Pons (tissue), 1 donor: ENCODE measurements at regions not wholly inside any gene's neighbourhood (a gene's known extent, or its start where the extent isn't known, plus 50 kb on each side); places are given as distances from the start of the nearest gene placed in this dataset.

Source experiments
- DNase-seq: peaks from one replicate; pipeline ENCODE4 v3.0.0-alpha.2; 2016; ENCODE audit warnings: low spot score

- DNase-seq, result peak; percentile 11
These were observed 133.8 kb upstream of the NUDT4 start for GRCh38 chr12:93243689-93244513.

GRCh38 chr12:93244514-93245077, 133.1 kb upstream of the NUDT4 start:
- DNase-seq, result no peak

GRCh38 chr12:93245543-93245942, 132.2 kb upstream of the NUDT4 start:
- no peak for DNase-seq

- no peak for DNase-seq
These were observed 130.3 kb upstream of the NUDT4 start for GRCh38 chr12:93247313-93247991.

DNA sequence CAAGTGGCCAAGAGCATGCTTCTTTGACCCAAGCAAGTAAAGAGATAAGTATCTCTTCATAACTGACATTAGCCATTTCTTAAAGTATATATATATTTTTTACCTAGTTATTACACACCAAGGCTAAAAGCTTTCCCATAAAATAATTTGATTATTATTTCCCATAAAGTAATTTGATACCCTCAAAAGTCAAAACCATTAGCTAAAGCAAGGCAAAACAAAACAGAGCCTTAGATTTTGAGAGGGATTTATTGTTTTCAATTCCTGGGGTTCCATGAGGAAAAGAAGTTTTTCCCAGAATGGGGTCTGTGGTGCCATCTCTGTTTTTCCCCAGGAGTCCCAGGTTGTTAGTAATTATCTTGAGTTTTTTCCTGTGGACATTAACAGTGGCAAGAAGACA, 125.5 kb upstream of the NUDT4 start:
- no peak for DNase-seq

- DNase-seq, result no peak
These were observed 122.8 kb upstream of the NUDT4 start for GRCh38 chr12:93254911-93255310.

GRCh38 chr12:93256256-93256969, 121.3 kb upstream of the NUDT4 start:
- no peak for DNase-seq

DNA sequence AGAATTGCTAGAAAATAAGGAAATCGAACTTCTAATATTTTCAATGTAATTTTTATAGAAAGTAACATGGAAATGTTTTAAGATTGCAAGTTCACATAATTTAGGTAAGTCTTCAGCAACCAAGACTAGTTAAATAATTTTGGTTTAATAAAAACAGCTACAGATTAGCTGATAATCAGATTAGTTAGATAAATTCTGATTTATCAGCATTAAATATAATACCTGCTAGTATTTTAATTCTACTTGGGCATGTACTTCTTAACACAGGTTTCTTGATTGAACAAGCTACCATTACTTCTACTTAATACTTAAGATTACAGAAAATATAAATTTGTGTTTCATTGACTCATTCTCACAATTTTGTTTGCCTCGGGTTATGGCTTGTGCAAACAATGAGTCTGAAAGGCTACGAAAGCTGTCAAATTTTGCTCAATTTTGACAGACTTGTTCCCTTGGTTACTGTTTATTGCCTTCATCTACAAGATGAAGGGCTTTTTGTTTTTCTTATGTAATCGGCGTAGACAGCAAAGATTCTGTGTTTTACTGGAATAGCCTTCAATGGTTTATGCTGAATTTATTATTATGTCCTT, 116.1 kb upstream of the NUDT4 start:
- no peak for DNase-seq

DNA sequence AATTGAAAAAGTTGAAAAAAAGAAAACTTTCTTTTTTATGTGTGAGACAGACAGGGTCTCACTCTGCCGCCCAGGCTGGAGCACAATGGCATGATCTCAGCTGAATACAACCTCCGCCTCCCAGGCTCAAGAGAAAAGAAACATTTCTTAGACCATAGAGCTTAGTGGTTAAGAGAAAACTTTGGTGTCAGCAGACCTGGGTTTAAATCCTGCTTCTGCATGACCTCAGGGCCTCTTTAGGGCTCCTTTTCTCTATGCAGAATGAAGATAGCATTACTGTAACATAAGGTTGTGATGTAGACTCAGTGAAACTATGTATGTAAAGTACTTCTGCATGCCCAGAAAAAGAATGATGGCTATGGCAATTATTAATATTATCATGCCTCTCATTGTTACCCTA, 104.7 kb upstream of the NUDT4 start:
- no peak for DNase-seq

DNA sequence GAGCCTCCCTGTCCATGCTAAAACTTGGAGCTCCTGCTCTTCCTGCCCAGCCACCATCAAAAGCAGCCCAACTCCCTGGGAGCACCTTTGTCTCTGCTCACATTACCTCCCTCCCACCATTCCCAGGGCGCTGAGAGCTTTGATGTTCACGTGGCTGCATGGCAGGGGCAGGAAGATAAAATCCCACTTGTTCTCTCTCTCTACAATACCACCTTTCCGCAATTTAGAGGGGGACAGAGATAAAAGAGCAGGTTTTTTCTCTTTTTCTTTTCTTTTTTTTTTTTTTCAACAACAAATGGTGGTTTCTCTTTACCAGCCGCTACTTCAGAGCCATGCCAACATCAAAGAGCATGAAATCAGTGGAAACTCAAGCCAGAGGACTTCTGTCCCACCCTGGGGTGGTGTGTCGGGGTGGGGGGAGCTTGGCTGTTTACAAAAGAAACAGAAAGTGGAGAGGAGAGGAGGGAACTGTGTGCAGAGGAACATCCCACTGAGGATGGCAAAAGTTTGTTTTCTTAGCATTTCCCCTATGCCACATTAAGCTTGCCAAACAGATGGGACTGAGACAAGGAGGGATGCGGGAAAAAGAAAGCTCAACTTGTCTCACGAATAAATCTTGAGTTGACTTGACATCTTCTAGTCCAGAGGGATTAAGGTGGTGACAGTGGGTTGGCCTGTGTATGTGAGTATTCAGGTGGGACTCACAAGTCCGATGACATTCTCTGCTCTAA, 103.7 kb upstream of the NUDT4 start:
- DNase-seq, result no peak

GRCh38 chr12:93274937-93275336, 102.8 kb upstream of the NUDT4 start:
- DNase-seq, result no peak

GRCh38 chr12:93275589-93275988, 102.1 kb upstream of the NUDT4 start:
- no peak for DNase-seq

- DNase-seq, result no peak
These were observed 97.9 kb upstream of the NUDT4 start for GRCh38 chr12:93279565-93280412.

DNA sequence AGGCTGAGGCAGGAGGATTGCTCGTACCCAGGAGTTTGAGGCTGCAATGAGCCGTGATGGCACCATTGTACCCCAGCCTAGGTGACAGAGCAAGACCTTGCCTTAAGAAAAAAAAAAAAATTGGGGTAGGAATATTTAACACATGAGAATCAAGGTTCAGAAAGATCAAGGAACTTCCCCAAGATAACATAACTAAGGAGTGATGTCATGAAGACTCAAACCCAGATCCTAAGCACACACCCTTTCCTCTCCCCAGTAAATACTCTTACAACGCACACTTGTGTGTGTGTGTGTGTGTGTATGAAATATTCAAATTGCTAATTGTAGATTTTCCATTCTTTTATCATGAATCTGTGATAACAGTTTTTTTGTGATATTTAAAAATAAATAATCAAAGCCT, 90.6 kb upstream of the NUDT4 start:
- no peak for DNase-seq

GRCh38 chr12:93288626-93289025, 89.1 kb upstream of the NUDT4 start:
- DNase-seq, result no peak

- DNase-seq, result no peak
These were observed 87.3 kb upstream of the NUDT4 start for GRCh38 chr12:93290391-93290790.

DNA sequence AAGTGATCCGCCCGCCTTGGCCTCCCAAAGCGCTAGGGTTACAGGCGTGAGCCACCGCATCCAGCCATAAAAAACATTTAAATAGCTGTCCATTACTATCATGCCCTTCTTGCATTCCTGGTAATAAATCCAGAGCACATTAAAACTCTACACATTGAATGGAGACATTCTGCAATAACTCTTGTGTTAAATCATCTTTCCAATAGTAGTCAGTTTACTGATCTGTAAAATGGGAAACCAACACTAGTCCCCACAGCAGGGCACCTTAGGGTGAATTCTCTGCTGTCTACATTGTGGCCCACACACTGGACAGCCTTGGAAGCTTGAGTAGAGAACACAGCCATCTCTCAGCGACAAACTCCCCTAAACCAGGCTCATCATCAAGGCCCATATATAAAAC, 85.5 kb upstream of the NUDT4 start:
- DNase-seq, result no peak

GRCh38 chr12:93292731-93293566, 84.8 kb upstream of the NUDT4 start:
- DNase-seq, result no peak

DNA sequence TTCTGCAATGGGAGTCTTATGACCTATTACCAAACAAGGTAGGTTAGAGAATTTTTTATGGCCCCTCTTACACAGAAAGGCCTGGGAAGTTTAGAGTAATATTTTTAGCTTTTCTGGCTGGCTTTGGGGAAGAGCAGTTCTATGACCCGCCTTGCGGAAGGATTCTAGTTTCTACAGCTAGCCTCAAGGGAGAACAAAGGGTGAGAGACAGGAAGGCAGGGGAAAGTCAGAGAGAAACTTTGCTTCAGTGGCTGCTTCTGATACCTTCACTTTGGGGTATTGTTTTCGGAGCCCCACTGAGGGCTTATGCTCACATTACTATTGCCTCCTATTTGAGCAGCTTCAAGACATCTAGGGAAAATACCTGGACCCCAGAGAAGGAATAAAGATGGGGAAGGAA, 80.7 kb upstream of the NUDT4 start:
- no peak for DNase-seq

- DNase-seq, result no peak
These were observed 80.2 kb upstream of the NUDT4 start for GRCh38 chr12:93297536-93297935.
